ENCODE measurements at regions not wholly inside any gene's neighbourhood (a gene's known extent, or its start where the extent isn't known, plus 50 kb on each side); places are given as distances from the start of the nearest gene placed in this dataset.

DNA sequence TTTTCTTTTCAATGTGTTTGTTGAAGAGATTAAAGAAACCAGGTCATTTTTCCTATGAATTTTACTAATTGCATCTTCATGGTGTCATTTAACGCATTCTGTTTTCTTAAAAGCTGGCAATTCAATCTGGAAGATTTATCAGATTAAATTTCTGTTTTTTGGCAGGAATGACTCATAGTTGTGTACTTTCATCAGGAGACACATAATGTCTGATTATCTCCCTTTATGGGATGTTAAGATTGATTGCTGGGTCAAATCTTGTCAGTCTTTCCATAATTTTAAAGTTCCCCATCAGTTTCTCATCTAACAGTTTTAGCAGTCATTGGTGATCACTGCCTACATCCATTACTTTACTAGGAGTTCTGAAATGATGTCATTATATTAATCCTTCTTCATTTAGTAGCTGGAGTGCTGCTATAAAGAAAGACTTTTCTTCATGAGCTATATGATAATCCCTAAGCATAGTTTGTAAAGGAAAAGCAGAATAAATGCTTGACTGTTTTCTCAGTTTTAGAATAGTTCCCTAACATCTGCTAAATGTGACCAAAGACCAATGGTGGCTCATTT is 72.8 kb upstream of the MAP10 start:
- TF ChIP-seq POLR2A (IDR thresholded peaks at IDR 0.05) (no peak), CTCF (IDR thresholded peaks at IDR 0.05) (no peak)
